DOHH2 (cell line): ENCODE measurements at regions not wholly inside any gene's neighbourhood (a gene's known extent, or its start where the extent isn't known, plus 50 kb on each side); places are given as distances from the start of the nearest gene placed in this dataset.

Experiments
- CTCF ChIP-seq: fragments of 200-600 bp; sonication (generic); IDR thresholded peaks from one replicate; pipeline ENCODE4 v1.5.1; 2014; ENCODE audit warnings: antibody characterized with exemption, mild to moderate bottlenecking, low read depth, low read length; ENCODE audit not compliant: poor library complexity, severe bottlenecking
- EZH2phosphoT487 ChIP-seq: fragments of 200-600 bp; sonication (generic); IDR thresholded peaks from 2 replicates; pipeline ENCODE4 v1.6.1; 2017; ENCODE audit warnings: borderline replicate concordance, mild to moderate bottlenecking, antibody characterized with exemption, low read length, moderate library complexity, mixed read lengths

- TF ChIP-seq CTCF: no peak
- no peak for TF ChIP-seq EZH2phosphoT487
Measured at GRCh38 chr14:71682337-71682736, 249.9 kb upstream of the RGS6 start.
